K562 (cell line): ENCODE measurements at regions not wholly inside any gene's neighbourhood (a gene's known extent, or its start where the extent isn't known, plus 50 kb on each side); places are given as distances from the start of the nearest gene placed in this dataset.

Experiments
- ATAC-seq: fragments of 200-7000 bp; cut with Tn5 transposase; 3 replicates; pipeline ENCODE4 v1.9.1; 2020; ENCODE audit warnings: moderate library complexity
- BruUV-seq: library from RNA; stranded (reverse); fragments of 400-500 nt; replicated peaks from 2 replicates; lab custom pipeline; 2021; lab: Mats Ljungman, UMichigan
- CTCF ChIA-PET: fragments of 300-600 bp; formaldehyde crosslinking; extraction: SDS; loops from one replicate; lab custom pipeline; 2021; ENCODE audit warnings: low intra/inter-chr PET ratio; lab: Yijun Ruan, JAX
- POLR2A ChIA-PET: fragments of 300-600, 350-650 bp; sonication (Branson Sonifier 250); formaldehyde crosslinking; extraction: SDS; loops from one replicate; lab custom pipeline; 2021; ENCODE audit warnings: antibody characterized with exemption, inconsistent platforms; lab: Yijun Ruan, JAX
- DNase-seq, 4 experiments: peaks; one replicate each; pipeline versions ENCODE4 v3.0.0 to v3.0.0-alpha.2; 2011 to 2018; ENCODE audit warnings: low spot score in 3 of 4, mixed read lengths in 3 of 4; ENCODE audit errors: extremely low read depth in 1 of 4
- FAIRE-seq: peaks from 2 replicates; lab custom pipeline; 2011; peaks lifted over from hg19 to GRCh38; lab: Jason Lieb, UNC
- H2AFZ ChIP-seq: 2 replicates; pipeline ENCODE4 v1.6.0; 2011; ENCODE audit warnings: low read depth, low read length, control low read depth, inconsistent platforms
- H3K27ac ChIP-seq: fragments of 200-600 bp; 3 replicates; pipeline ENCODE4 v1.8.0; 2011; ENCODE audit warnings: low read depth, mild to moderate bottlenecking, control low read depth, inconsistent platforms, low read length, moderate library complexity, mixed read lengths; ENCODE audit errors: extremely low read depth
- H3K27me3 ChIP-seq, 2 experiments: fragments of 300-600 bp in 1 of 2; 2 replicates in 1 of 2; 3 replicates in 1 of 2; pipeline versions ENCODE4 v1.6.0 to v1.8.0; 2011; ENCODE audit warnings: inconsistent platforms in 2 of 2, low read length in 2 of 2, mild to moderate bottlenecking in 1 of 2, mixed read lengths in 1 of 2, moderate library complexity in 1 of 2; ENCODE audit not compliant: control insufficient read depth in 2 of 2, insufficient read depth in 2 of 2
- H3K36me3 ChIP-seq: fragments of 300-600 bp; 3 replicates; pipeline ENCODE4 v1.8.0; 2011; ENCODE audit warnings: mild to moderate bottlenecking, low read length, inconsistent platforms; ENCODE audit not compliant: control insufficient read depth, insufficient read depth
- H3K4me1 ChIP-seq, 2 experiments: fragments of 200-600 bp in 1 of 2; replicated peaks in 1 of 2; 2 replicates in 1 of 2; 3 replicates in 1 of 2; pipeline versions ENCODE4 v1.5.1 to v1.8.0; 2011; ENCODE audit warnings: inconsistent platforms in 2 of 2, low read length in 2 of 2, mild to moderate bottlenecking in 1 of 2, mixed read lengths in 1 of 2, moderate library complexity in 1 of 2; ENCODE audit not compliant: control insufficient read depth in 2 of 2, insufficient read depth in 2 of 2
- H3K4me2 ChIP-seq: 2 replicates; pipeline ENCODE4 v1.6.1; 2011; ENCODE audit warnings: low read length, control low read depth, inconsistent platforms, mixed read lengths; ENCODE audit not compliant: insufficient read depth
- H3K4me3 ChIP-seq: fragments of 200-600 bp; sonication (generic), shearing (Covaris generic); 2 replicates; pipeline ENCODE4 v1.5.1; 2016; ENCODE audit warnings: control low read depth, inconsistent platforms
- H3K79me2 ChIP-seq: fragments of 200-600 bp; 3 replicates; pipeline ENCODE4 v1.8.0; 2011; ENCODE audit warnings: low read length, inconsistent platforms; ENCODE audit not compliant: control insufficient read depth, insufficient read depth
- H3K9ac ChIP-seq, 2 experiments: 2 replicates each; pipeline versions ENCODE4 v1.6.0 to v1.6.1; 2011; ENCODE audit warnings: low read depth in 2 of 2, low read length in 2 of 2, control low read depth in 1 of 2, inconsistent platforms in 1 of 2, mild to moderate bottlenecking in 1 of 2, mixed read lengths in 1 of 2; ENCODE audit not compliant: insufficient read depth in 1 of 2
- H3K9me1 ChIP-seq: one replicate; pipeline ENCODE4 v1.6.0; 2011; ENCODE audit warnings: inconsistent platforms, mild to moderate bottlenecking, low read length, moderate library complexity; ENCODE audit not compliant: control insufficient read depth, insufficient read depth
- H3K9me3 ChIP-seq: replicated peaks from 2 replicates; pipeline ENCODE4 v1.5.1; 2011; ENCODE audit warnings: low read depth, low read length, inconsistent platforms; ENCODE audit not compliant: control insufficient read depth, insufficient read depth
- H4K20me1 ChIP-seq: replicated peaks from 2 replicates; pipeline ENCODE4 v1.6.1; 2011; ENCODE audit warnings: low read length, inconsistent platforms, mixed read lengths; ENCODE audit not compliant: control insufficient read depth, insufficient read depth
- DMBX1 ChIP-seq: fragments of 250-450 bp; sonication (Bioruptor Pico); IDR thresholded peaks from 2 replicates; pipeline ENCODE4 v1.8.0; 2022; ENCODE audit warnings: inconsistent platforms, mild to moderate bottlenecking, moderate library complexity, borderline replicate concordance
- PRDM10 ChIP-seq: fragments of 450-650 bp; IDR thresholded peaks from 2 replicates; pipeline ENCODE4 v1.6.1; 2018; ENCODE audit not compliant: partially characterized antibody
- SNAPC5 ChIP-seq: fragments of 250-450 bp; sonication (Bioruptor Pico); IDR thresholded peaks from 2 replicates; pipeline ENCODE4 v1.8.0; 2021; ENCODE audit warnings: moderate library complexity, mild to moderate bottlenecking, inconsistent platforms
- TRIM28 ChIP-seq: fragments of 450-650 bp; IDR thresholded peaks from 2 replicates; pipeline ENCODE4 v1.6.1; 2017
- WHSC1 ChIP-seq: IDR thresholded peaks from one replicate; pipeline ENCODE4 v1.6.1; 2012; ENCODE audit warnings: low read length, control low read depth, inconsistent platforms
- ZNF232 ChIP-seq: sonication (generic); formaldehyde crosslinking; IDR thresholded peaks from 2 replicates; pipeline ENCODE4 v1.8.0; 2022; ENCODE audit warnings: mild to moderate bottlenecking, missing genetic modification reagents
- ZNF398 ChIP-seq: fragments of 250-450 bp; sonication (Bioruptor Pico); IDR thresholded peaks from 2 replicates; pipeline ENCODE4 v1.8.0; 2021; ENCODE audit warnings: moderate library complexity, mild to moderate bottlenecking, inconsistent platforms
- WGBS: fragments of 100-300 bp; shearing (Covaris generic); methylation state at CpG from one replicate; pipeline ENCODE4 v1.1.6; 2016; ENCODE audit warnings: low coverage, mixed read lengths; ENCODE audit not compliant: insufficient coverage; ENCODE audit errors: missing lambda C conversion rate; 5-methylcytosine and 5-hydroxymethylcytosine counted together
- in situ Hi-C: fragments of 300-500 bp; cut with MboI; formaldehyde crosslinking; loops from 4 replicates; pipeline ENCODE4 v1.15.0; 2018; ENCODE audit warnings: inconsistent platforms, mixed read lengths
- intact Hi-C: fragments of 100-400 bp; cut with micrococcal nuclease; formaldehyde crosslinking; loops from 2 replicates; pipeline ENCODE4 v1.14.2; 2022

GRCh38 chr10:111598433-111599059, 521.7 kb downstream of the ADRA2A start (continued):
- no peak for TF ChIP-seq SNAPC5 (CRISPR knock-in tag)

- CTCF ChIA-PET: no interaction called here
- no peak for TF ChIP-seq PRDM10
- TF ChIP-seq ZNF398 (CRISPR knock-in tag): no peak
- no peak for TF ChIP-seq ZNF232 (CRISPR knock-in tag)
- TF ChIP-seq DMBX1 (CRISPR knock-in tag): no peak
- no peak for TF ChIP-seq TRIM28
- TF ChIP-seq WHSC1: no peak
Measured at GRCh38 chr10:111599943-111600342, 523.1 kb downstream of the ADRA2A start.

More at GRCh38 chr10:111599943-111600342, 523.1 kb downstream of the ADRA2A start:
- no peaks in the 10 kb centered on the region for H3K9me1 ChIP-seq
- FAIRE-seq: no peak
- POLR2A ChIA-PET: no interaction called here
- no peaks in the 10 kb centered on the region for H3K27me3 ChIP-seq
- no peak overlapping the region for H3K9ac ChIP-seq
- in situ Hi-C loops: no loop called here
- no peak overlapping the region for H3K4me3 ChIP-seq
- no peak overlapping the region for H3K27ac ChIP-seq
- H3K36me3 ChIP-seq: no peaks in the 10 kb centered on the region
- H2AFZ ChIP-seq: no peak overlapping the region
- intact Hi-C loops: no loop called here
- ATAC-seq: no peak
- BruUV-seq: no TSS peak
- H3K4me1 ChIP-seq: no peaks in the 10 kb centered on the region
- 0% methylated on average over 2 of the region's 2 CpGs for WGBS
- H4K20me1 ChIP-seq: no peaks in the 10 kb centered on the region
- H3K79me2 ChIP-seq: no peaks in the 10 kb centered on the region
- H3K9me3 ChIP-seq: no peaks in the 10 kb centered on the region
- DNase-seq: no peak
- H3K4me2 ChIP-seq: no peak overlapping the region
